ENCODE measurements at regions not wholly inside any gene's neighbourhood (a gene's known extent, or its start where the extent isn't known, plus 50 kb on each side); places are given as distances from the start of the nearest gene placed in this dataset.

DNA sequence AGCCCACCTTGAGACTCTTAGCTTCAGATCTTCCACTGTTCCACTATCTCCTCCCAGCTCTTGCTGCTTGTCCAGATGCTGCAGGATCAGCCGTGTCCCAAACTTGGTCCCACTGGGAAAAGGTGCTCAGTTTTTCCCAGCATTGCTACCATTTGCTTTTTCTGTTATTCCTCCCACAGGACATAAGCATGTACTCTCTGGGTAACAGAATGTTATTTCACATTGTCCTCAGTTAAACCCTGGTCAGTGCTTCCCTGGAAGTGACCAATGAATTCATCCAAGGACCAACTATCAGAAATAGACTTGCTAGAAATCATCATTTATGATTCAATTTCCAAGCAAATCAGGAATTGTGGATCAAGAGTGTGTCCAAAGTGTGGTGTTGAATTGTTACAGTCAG lies 179.2 kb upstream of the ZNF32 start:
- ChIA-PET POLR2A (no interaction called here), RAD21 (ENCODE audit: low non-redundant PET in 1 of 2, low total read pairs in 2 of 2, uncharacterized antibody in 2 of 2, unreplicated experiment in 2 of 2) (no interaction called here), CTCF (no interaction called here)
- Histone ChIP-seq H3K36me3 (ENCODE audit: control insufficient read depth in 1 of 2, insufficient read depth in 2 of 2, low read length in 2 of 2) (no peaks in the 10 kb centered on the region), H3K9ac (ENCODE audit: low read length) (no peak overlapping the region), H2AFZ (ENCODE audit: low read depth, low read length, poor library complexity, severe bottlenecking) (no peak overlapping the region), H3K4me3 (replicated peaks in 1 of 2; ENCODE audit: low read depth in 1 of 2, low read length in 2 of 2) (no peak overlapping the region), H4K20me1 (ENCODE audit: insufficient read depth) (no peaks in the 10 kb centered on the region), H3K27me3 (ENCODE audit: insufficient read depth, low read length) (peaks cover 23% of the 10 kb centered on the region), H3K4me2 (ENCODE audit: low read length) (no peak overlapping the region), H3K4me1 (ENCODE audit: control insufficient read depth in 1 of 2, insufficient read depth in 2 of 2, low read length in 2 of 2) (no peaks in the 10 kb centered on the region), H3K9me3 (ENCODE audit: control insufficient read depth in 1 of 2, insufficient read depth in 1 of 2, low read depth in 1 of 2, low read length in 2 of 2) (no peaks in the 10 kb centered on the region), H3K79me2 (ENCODE audit: insufficient read depth, low read length) (no peaks in the 10 kb centered on the region), H3K27ac (ENCODE audit: low read depth, low read length) (no peak overlapping the region), H3K9me2 (ENCODE audit: insufficient read depth) (no peaks in the 10 kb centered on the region)
- ATAC-seq (no peak), DNase-seq (ENCODE audit: low read depth, low spot score) (no peak)
- TF ChIP-seq YY1 (IDR thresholded peaks at IDR 0.05; ENCODE audit: extremely low read depth, insufficient replicate concordance, low read depth, low read length) (no peak), CEBPB (IDR thresholded peaks at IDR 0.05; ENCODE audit: low read depth) (no peak), EGR1 (IDR thresholded peaks at IDR 0.05; ENCODE audit: low read depth) (no peak), RAD21 (IDR thresholded peaks at IDR 0.05; ENCODE audit: low read depth) (no peak), ZFX (IDR thresholded peaks at IDR 0.05) (no peak), JUND (IDR thresholded peaks at IDR 0.05) (no peak), EZH2phosphoT487 (IDR thresholded peaks at IDR 0.05; ENCODE audit: borderline replicate concordance) (no peak), TCF7L2 (IDR thresholded peaks at IDR 0.05; ENCODE audit: borderline replicate concordance, extremely low read depth, insufficient read depth, insufficient read length) (no peak), FOSL1 (IDR thresholded peaks at IDR 0.05; ENCODE audit: low read depth) (no peak)
- TF ChIP-seq, protein P1, sequence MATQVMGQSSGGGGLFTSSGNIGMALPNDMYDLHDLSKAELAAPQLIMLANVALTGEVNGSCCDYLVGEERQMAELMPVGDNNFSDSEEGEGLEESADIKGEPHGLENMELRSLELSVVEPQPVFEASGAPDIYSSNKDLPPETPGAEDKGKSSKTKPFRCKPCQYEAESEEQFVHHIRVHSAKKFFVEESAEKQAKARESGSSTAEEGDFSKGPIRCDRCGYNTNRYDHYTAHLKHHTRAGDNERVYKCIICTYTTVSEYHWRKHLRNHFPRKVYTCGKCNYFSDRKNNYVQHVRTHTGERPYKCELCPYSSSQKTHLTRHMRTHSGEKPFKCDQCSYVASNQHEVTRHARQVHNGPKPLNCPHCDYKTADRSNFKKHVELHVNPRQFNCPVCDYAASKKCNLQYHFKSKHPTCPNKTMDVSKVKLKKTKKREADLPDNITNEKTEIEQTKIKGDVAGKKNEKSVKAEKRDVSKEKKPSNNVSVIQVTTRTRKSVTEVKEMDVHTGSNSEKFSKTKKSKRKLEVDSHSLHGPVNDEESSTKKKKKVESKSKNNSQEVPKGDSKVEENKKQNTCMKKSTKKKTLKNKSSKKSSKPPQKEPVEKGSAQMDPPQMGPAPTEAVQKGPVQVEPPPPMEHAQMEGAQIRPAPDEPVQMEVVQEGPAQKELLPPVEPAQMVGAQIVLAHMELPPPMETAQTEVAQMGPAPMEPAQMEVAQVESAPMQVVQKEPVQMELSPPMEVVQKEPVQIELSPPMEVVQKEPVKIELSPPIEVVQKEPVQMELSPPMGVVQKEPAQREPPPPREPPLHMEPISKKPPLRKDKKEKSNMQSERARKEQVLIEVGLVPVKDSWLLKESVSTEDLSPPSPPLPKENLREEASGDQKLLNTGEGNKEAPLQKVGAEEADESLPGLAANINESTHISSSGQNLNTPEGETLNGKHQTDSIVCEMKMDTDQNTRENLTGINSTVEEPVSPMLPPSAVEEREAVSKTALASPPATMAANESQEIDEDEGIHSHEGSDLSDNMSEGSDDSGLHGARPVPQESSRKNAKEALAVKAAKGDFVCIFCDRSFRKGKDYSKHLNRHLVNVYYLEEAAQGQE (IDR thresholded peaks at IDR 0.05; ENCODE audit: low read depth): no peak
- TF ChIP-seq, protein P2, sequence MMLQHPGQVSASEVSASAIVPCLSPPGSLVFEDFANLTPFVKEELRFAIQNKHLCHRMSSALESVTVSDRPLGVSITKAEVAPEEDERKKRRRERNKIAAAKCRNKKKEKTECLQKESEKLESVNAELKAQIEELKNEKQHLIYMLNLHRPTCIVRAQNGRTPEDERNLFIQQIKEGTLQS (IDR thresholded peaks at IDR 0.05): no peak
- TF ChIP-seq, protein P3, sequence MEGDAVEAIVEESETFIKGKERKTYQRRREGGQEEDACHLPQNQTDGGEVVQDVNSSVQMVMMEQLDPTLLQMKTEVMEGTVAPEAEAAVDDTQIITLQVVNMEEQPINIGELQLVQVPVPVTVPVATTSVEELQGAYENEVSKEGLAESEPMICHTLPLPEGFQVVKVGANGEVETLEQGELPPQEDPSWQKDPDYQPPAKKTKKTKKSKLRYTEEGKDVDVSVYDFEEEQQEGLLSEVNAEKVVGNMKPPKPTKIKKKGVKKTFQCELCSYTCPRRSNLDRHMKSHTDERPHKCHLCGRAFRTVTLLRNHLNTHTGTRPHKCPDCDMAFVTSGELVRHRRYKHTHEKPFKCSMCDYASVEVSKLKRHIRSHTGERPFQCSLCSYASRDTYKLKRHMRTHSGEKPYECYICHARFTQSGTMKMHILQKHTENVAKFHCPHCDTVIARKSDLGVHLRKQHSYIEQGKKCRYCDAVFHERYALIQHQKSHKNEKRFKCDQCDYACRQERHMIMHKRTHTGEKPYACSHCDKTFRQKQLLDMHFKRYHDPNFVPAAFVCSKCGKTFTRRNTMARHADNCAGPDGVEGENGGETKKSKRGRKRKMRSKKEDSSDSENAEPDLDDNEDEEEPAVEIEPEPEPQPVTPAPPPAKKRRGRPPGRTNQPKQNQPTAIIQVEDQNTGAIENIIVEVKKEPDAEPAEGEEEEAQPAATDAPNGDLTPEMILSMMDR (IDR thresholded peaks at IDR 0.05 in 2 of 3, conservative IDR thresholded peaks at IDR 0.05 in 1 of 3; ENCODE audit: borderline replicate concordance in 1 of 3, insufficient read depth in 1 of 3, low read depth in 2 of 3, low read length in 2 of 3): no peak
- TF ChIP-seq, protein P4, sequence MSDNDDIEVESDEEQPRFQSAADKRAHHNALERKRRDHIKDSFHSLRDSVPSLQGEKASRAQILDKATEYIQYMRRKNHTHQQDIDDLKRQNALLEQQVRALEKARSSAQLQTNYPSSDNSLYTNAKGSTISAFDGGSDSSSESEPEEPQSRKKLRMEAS (IDR thresholded peaks at IDR 0.05): no peak
- intact Hi-C loops (cut with micrococcal nuclease): no loop called here
- BruUV-seq (replicated peaks): no TSS peak

All from HCT116 (cell line).